GM23338 (cell line): ENCODE measurements at regions not wholly inside any gene's neighbourhood (a gene's known extent, or its start where the extent isn't known, plus 50 kb on each side); places are given as distances from the start of the nearest gene placed in this dataset.

Experiments
- ATAC-seq: fragments of 200-7000 bp; cut with Tn5 transposase; 3 replicates; pipeline ENCODE4 v1.9.1; 2020
- DNase-seq: peaks from one replicate; pipeline ENCODE4 v3.0.0-alpha.2; 2015; ENCODE audit warnings: low spot score
- H2AFZ ChIP-seq: fragments of 200-600 bp; sonication (generic); 2 replicates; pipeline ENCODE4 v1.8.0; 2016; ENCODE audit warnings: antibody characterized with exemption, mild to moderate bottlenecking, moderate library complexity
- H3F3A ChIP-seq: fragments of 200-600 bp; sonication (generic); replicated peaks from 2 replicates; pipeline ENCODE4 v1.8.0; 2017; ENCODE audit warnings: antibody characterized with exemption, mixed run types, low read depth
- H3K27ac ChIP-seq: fragments of 200-600 bp; sonication (generic); 2 replicates; pipeline ENCODE4 v1.6.1; 2016; ENCODE audit warnings: low read depth
- H3K27me3 ChIP-seq: fragments of 200-600 bp; sonication (generic); 2 replicates; pipeline ENCODE4 v1.8.0; 2016; ENCODE audit warnings: mild to moderate bottlenecking, mixed run types, moderate library complexity; ENCODE audit not compliant: insufficient read depth
- H3K36me3 ChIP-seq: fragments of 200-600 bp; sonication (generic); 2 replicates; pipeline ENCODE4 v1.8.0; 2016; ENCODE audit warnings: mild to moderate bottlenecking; ENCODE audit not compliant: insufficient read depth
- H3K4me1 ChIP-seq: fragments of 200-600 bp; sonication (generic); 2 replicates; pipeline ENCODE4 v1.8.0; 2016; ENCODE audit warnings: mild to moderate bottlenecking, moderate library complexity; ENCODE audit not compliant: insufficient read depth
- H3K4me2 ChIP-seq: fragments of 200-600 bp; sonication (generic); 2 replicates; pipeline ENCODE4 v1.7.1; 2017; ENCODE audit warnings: mixed run types
- H3K4me3 ChIP-seq: fragments of 200-600 bp; sonication (generic); 2 replicates; pipeline ENCODE4 v1.6.1; 2016; ENCODE audit warnings: mixed run types
- H3K79me2 ChIP-seq: fragments of 200-600 bp; sonication (generic); replicated peaks from 2 replicates; pipeline ENCODE4 v1.8.0; 2017; ENCODE audit warnings: mild to moderate bottlenecking; ENCODE audit not compliant: insufficient read depth
- H3K9me2 ChIP-seq: fragments of 200-600 bp; sonication (generic); 2 replicates; pipeline ENCODE4 v1.8.0; 2017; ENCODE audit not compliant: insufficient read depth
- H4K20me1 ChIP-seq: fragments of 200-600 bp; sonication (generic); replicated peaks from 2 replicates; pipeline ENCODE4 v1.8.0; 2017; ENCODE audit warnings: mild to moderate bottlenecking; ENCODE audit not compliant: insufficient read depth
- H3K27ac Mint-ChIP-seq: 2 replicates; pipeline ENCODE4 v1.8.0; 2020; ENCODE audit warnings: inconsistent platforms, mild to moderate bottlenecking, moderate library complexity, mixed read lengths
- H3K27me3 Mint-ChIP-seq: 3 replicates; pipeline ENCODE4 v1.8.0; 2022; ENCODE audit warnings: low read depth, mild to moderate bottlenecking, moderate library complexity, mixed read lengths, inconsistent platforms; ENCODE audit not compliant: insufficient read depth, poor library complexity
- H3K36me3 Mint-ChIP-seq: 3 replicates; pipeline ENCODE4 v1.8.0; 2021; ENCODE audit warnings: low read depth, mild to moderate bottlenecking, inconsistent platforms, moderate library complexity, mixed read lengths
- H3K4me1 Mint-ChIP-seq: 3 replicates; pipeline ENCODE4 v1.8.0; 2020; ENCODE audit warnings: mild to moderate bottlenecking, inconsistent platforms, mixed read lengths
- H3K4me3 Mint-ChIP-seq: 3 replicates; pipeline ENCODE4 v1.8.0; 2021; ENCODE audit warnings: moderate library complexity, mild to moderate bottlenecking, inconsistent platforms, mixed read lengths
- H3K9me3 Mint-ChIP-seq: 3 replicates; pipeline ENCODE4 v1.8.0; 2020; ENCODE audit warnings: moderate library complexity, mild to moderate bottlenecking, inconsistent platforms, mixed read lengths
- CREB1 ChIP-seq: fragments of 250-450 bp; sonication (Bioruptor Pico); IDR thresholded peaks from 2 replicates; pipeline ENCODE4 v1.5.0; 2020; ENCODE audit warnings: low read depth, mild to moderate bottlenecking, moderate library complexity
- ETS1 ChIP-seq: IDR thresholded peaks from 2 replicates; pipeline ENCODE4 v1.6.1; 2016; ENCODE audit warnings: antibody characterized with exemption
- EZH2 ChIP-seq: fragments of 200-600 bp; sonication (generic); IDR thresholded peaks from one replicate; pipeline ENCODE4 v1.8.0; 2017; ENCODE audit warnings: antibody characterized with exemption, mild to moderate bottlenecking, low read depth; ENCODE audit not compliant: unreplicated experiment
- JUNB ChIP-seq: IDR thresholded peaks from one replicate; pipeline ENCODE4 v1.6.1; 2016; ENCODE audit warnings: antibody characterized with exemption; ENCODE audit not compliant: unreplicated experiment
- NANOG ChIP-seq: IDR thresholded peaks from 2 replicates; pipeline ENCODE4 v1.6.1; 2016; ENCODE audit warnings: antibody characterized with exemption, borderline replicate concordance
- POLR2AphosphoS5 ChIP-seq: IDR thresholded peaks from 2 replicates; pipeline ENCODE4 v1.6.1; 2016; ENCODE audit warnings: antibody characterized with exemption, low read depth
- REST ChIP-seq: IDR thresholded peaks from one replicate; pipeline ENCODE4 v1.6.1; 2018; ENCODE audit warnings: antibody characterized with exemption; ENCODE audit not compliant: unreplicated experiment
- ZNF114 ChIP-seq: fragments of 250-450 bp; sonication (Bioruptor Pico); IDR thresholded peaks from 2 replicates; pipeline ENCODE4 v1.5.0; 2020; ENCODE audit warnings: mild to moderate bottlenecking, moderate library complexity
- ZNF331 ChIP-seq: fragments of 250-450 bp; sonication (Bioruptor Pico); IDR thresholded peaks from 2 replicates; pipeline ENCODE4 v1.5.0; 2020; ENCODE audit warnings: low read depth, mild to moderate bottlenecking, moderate library complexity
- ZNF462 ChIP-seq: fragments of 250-450 bp; sonication (Bioruptor Pico); IDR thresholded peaks from 2 replicates; pipeline ENCODE4 v1.5.0; 2020; ENCODE audit warnings: mild to moderate bottlenecking, moderate library complexity
- TF ChIP-seq, protein P1 (sequence below), 2 experiments: fragments of 200-600 bp in 1 of 2; sonication (generic) in 1 of 2; conservative IDR thresholded peaks; 2 replicates each; pipeline versions ENCODE4 v1.5.1 to v1.6.1; 2016 to 2017; ENCODE audit warnings: antibody characterized with exemption in 2 of 2, low read depth in 2 of 2, mild to moderate bottlenecking in 2 of 2, moderate library complexity in 1 of 2

GRCh38 chr1:198858033-198858432, 219.2 kb downstream of the PTPRC start (continued):
- TF ChIP-seq, protein P1, sequence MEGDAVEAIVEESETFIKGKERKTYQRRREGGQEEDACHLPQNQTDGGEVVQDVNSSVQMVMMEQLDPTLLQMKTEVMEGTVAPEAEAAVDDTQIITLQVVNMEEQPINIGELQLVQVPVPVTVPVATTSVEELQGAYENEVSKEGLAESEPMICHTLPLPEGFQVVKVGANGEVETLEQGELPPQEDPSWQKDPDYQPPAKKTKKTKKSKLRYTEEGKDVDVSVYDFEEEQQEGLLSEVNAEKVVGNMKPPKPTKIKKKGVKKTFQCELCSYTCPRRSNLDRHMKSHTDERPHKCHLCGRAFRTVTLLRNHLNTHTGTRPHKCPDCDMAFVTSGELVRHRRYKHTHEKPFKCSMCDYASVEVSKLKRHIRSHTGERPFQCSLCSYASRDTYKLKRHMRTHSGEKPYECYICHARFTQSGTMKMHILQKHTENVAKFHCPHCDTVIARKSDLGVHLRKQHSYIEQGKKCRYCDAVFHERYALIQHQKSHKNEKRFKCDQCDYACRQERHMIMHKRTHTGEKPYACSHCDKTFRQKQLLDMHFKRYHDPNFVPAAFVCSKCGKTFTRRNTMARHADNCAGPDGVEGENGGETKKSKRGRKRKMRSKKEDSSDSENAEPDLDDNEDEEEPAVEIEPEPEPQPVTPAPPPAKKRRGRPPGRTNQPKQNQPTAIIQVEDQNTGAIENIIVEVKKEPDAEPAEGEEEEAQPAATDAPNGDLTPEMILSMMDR (conservative IDR thresholded peaks at IDR 0.05; ENCODE audit: low read depth in 2 of 2) = no peak
- no peak for TF ChIP-seq JUNB
- TF ChIP-seq ETS1 = no peak
- no peak for TF ChIP-seq ZNF331 (CRISPR knock-in tag)
- no peak for TF ChIP-seq REST

DNA sequence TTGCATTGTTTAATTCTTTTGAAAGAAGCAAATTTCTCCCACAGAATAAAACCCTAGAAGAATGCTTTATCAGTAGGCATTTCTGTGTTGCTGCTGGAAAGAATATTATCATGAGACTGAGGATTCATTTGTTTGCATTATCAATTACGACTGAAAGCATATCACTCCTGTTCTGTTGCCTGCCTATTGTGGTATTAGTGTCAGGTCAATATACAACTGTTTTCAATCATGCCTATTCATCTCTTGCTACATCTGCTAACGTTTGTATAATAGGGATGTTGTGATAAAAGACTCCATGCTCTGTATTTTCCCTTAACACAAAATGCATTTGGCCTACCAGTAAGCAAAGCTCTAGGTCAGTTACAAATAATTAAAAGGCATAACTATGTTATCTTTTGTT, 221.5 kb downstream of the PTPRC start:
- Histone ChIP-seq H4K20me1 (no peaks in the 10 kb centered on the region), H3K27me3 (no peaks in the 10 kb centered on the region), H3K9me2 (no peaks in the 10 kb centered on the region), H3K4me3 (no peak overlapping the region), H2AFZ (no peak overlapping the region), H3K4me1 (no peaks in the 10 kb centered on the region), H3F3A (no peaks in the 10 kb centered on the region), H3K4me2 (no peak overlapping the region), H3K36me3 (no peaks in the 10 kb centered on the region), H3K27ac (no peak overlapping the region), H3K79me2 (no peaks in the 10 kb centered on the region)
- Mint-ChIP-seq H3K36me3 (no peaks in the 10 kb centered on the region), H3K4me3 (no peak overlapping the region), H3K9me3 (no peaks in the 10 kb centered on the region), H3K4me1 (no peaks in the 10 kb centered on the region), H3K27me3 (no peaks in the 10 kb centered on the region), H3K27ac (no peak overlapping the region)
- DNase-seq (no peak), ATAC-seq (no peak)
- TF ChIP-seq POLR2AphosphoS5 (no peak), NANOG (no peak), ZNF462 (CRISPR knock-in tag) (no peak), EZH2 (no peak), CREB1 (CRISPR knock-in tag) (no peak), ZNF114 (CRISPR knock-in tag) (no peak), JUNB (no peak)
- TF ChIP-seq, protein P1 (conservative IDR thresholded peaks at IDR 0.05; ENCODE audit: low read depth in 2 of 2) = no peak
